Common myeloid progenitor, CD34-positive (primary cell): ENCODE measurements at regions not wholly inside any gene's neighbourhood (a gene's known extent, or its start where the extent isn't known, plus 50 kb on each side); places are given as distances from the start of the nearest gene placed in this dataset.

Experiments used
- CTCF ChIA-PET: fragments of 350-600 bp; sonication (Branson Sonifier 250); formaldehyde crosslinking; loops from one replicate; lab custom pipeline; 2021; ENCODE audit warnings: antibody characterized with exemption; lab: Charles Lee
- POLR2A ChIA-PET: fragments of 350-600 bp; sonication (Branson Sonifier 250); formaldehyde crosslinking; loops from one replicate; lab custom pipeline; 2021; ENCODE audit warnings: antibody characterized with exemption; lab: Charles Lee
- DNase-seq, 3 donors: peaks; one replicate each; pipeline versions ENCODE4 v3.0.0 to v3.0.0-alpha.2; 2013
- H3K27ac ChIP-seq, 2 experiments: 1 replicate in 1 of 2; 2 replicates in 1 of 2; pipeline ENCODE4 v1.7.0; 2013; ENCODE audit warnings: inconsistent platforms in 2 of 2, low read length in 2 of 2, mild to moderate bottlenecking in 2 of 2, low read depth in 1 of 2, moderate library complexity in 1 of 2; ENCODE audit not compliant: severe bottlenecking in 2 of 2, insufficient read depth in 1 of 2, poor library complexity in 1 of 2
- H3K27me3 ChIP-seq, 5 experiments: replicated peaks in 2 of 5; 1 replicate in 3 of 5; 2 replicates in 2 of 5; pipeline versions ENCODE4 v1.6.1 to v1.7.0; 2013; ENCODE audit warnings: low read length in 4 of 5, mild to moderate bottlenecking in 2 of 5, moderate library complexity in 2 of 5, inconsistent platforms in 1 of 5; ENCODE audit not compliant: insufficient read depth in 5 of 5, control insufficient read depth in 4 of 5
- H3K36me3 ChIP-seq, 4 experiments: 1 replicate in 2 of 4; 2 replicates in 2 of 4; pipeline versions ENCODE4 v1.6.1 to v1.7.0; 2013; ENCODE audit warnings: low read length in 3 of 4, control low read depth in 1 of 4, mild to moderate bottlenecking in 1 of 4; ENCODE audit not compliant: control insufficient read depth in 4 of 4, insufficient read depth in 4 of 4
- H3K4me1 ChIP-seq, 4 experiments: 1 replicate in 3 of 4; 2 replicates in 1 of 4; pipeline versions ENCODE4 v1.6.1 to v1.7.1; 2013; ENCODE audit warnings: low read length in 3 of 4, mild to moderate bottlenecking in 3 of 4, control low read depth in 1 of 4, inconsistent platforms in 1 of 4, moderate library complexity in 1 of 4; ENCODE audit not compliant: control insufficient read depth in 4 of 4, insufficient read depth in 4 of 4; ENCODE audit errors: control extremely low read depth in 1 of 4
- H3K4me3 ChIP-seq, 7 experiments: 1 replicate in 4 of 7; 2 replicates in 3 of 7; pipeline versions ENCODE4 v1.5.1 to v1.7.0; 2013; ENCODE audit warnings: mild to moderate bottlenecking in 7 of 7, low read length in 6 of 7, moderate library complexity in 6 of 7, inconsistent platforms in 2 of 7, low read depth in 2 of 7, control low read depth in 1 of 7; ENCODE audit not compliant: insufficient read depth in 4 of 7, control insufficient read depth in 1 of 7; ENCODE audit errors: extremely low read depth in 1 of 7
- H3K9me3 ChIP-seq, 5 experiments: 1 replicate in 4 of 5; 2 replicates in 1 of 5; pipeline versions ENCODE4 v1.6.1 to v1.7.1; 2013; ENCODE audit warnings: low read length in 4 of 5, mild to moderate bottlenecking in 2 of 5, inconsistent platforms in 1 of 5, low read depth in 1 of 5, moderate library complexity in 1 of 5; ENCODE audit not compliant: control insufficient read depth in 4 of 5, insufficient read depth in 2 of 5; ENCODE audit errors: control extremely low read depth in 1 of 5
- WGBS: methylation state at CpG from one replicate; pipeline ENCODE4 v1.1.5; 2013; ENCODE audit not compliant: insufficient coverage; 5-methylcytosine and 5-hydroxymethylcytosine counted together

GRCh38 chr1:222023025-222023424 lies 281.1 kb upstream of the DUSP10 start:
- POLR2A ChIA-PET, result interaction anchor here (0.6 kb wide), 1 partner anchor 15 kb away, joined by 3 read pairs; no protein-coding TSS in a partner anchor
- 97% methylated on average over 4 of the region's 5 CpGs for WGBS
- H3K9me3 ChIP-seq, result no peaks in the 10 kb centered on the region
- no peaks in the 10 kb centered on the region for H3K36me3 ChIP-seq
- no peak overlapping the region for H3K4me3 ChIP-seq
- no peaks in the 10 kb centered on the region for H3K4me1 ChIP-seq
- H3K27me3 ChIP-seq, result no peaks in the 10 kb centered on the region
- no peak for DNase-seq
- CTCF ChIA-PET, result no interaction called here
- no peak overlapping the region for H3K27ac ChIP-seq

- ChIA-PET CTCF (no interaction called here), POLR2A (no interaction called here)
- Histone ChIP-seq H3K27me3 (no peaks in the 10 kb centered on the region), H3K36me3 (no peaks in the 10 kb centered on the region), H3K4me1 (no peaks in the 10 kb centered on the region), H3K4me3 (no peak overlapping the region), H3K9me3 (no peaks in the 10 kb centered on the region), H3K27ac (no peak overlapping the region)
- WGBS, result 100% methylated on average over 1 of the region's 5 CpGs
- no peak for DNase-seq
Measured at GRCh38 chr1:222021129-222021528, 279.2 kb upstream of the DUSP10 start.

- no peaks in the 10 kb centered on the region for H3K4me1 ChIP-seq
- DNase-seq, result no peak
- H3K27me3 ChIP-seq, result no peaks in the 10 kb centered on the region
- ChIA-PET POLR2A (no interaction called here), CTCF (no interaction called here)
- H3K27ac ChIP-seq, result no peak overlapping the region
- H3K4me3 ChIP-seq, result no peak overlapping the region
- H3K9me3 ChIP-seq, result no peaks in the 10 kb centered on the region
- H3K36me3 ChIP-seq, result no peaks in the 10 kb centered on the region
Measured at GRCh38 chr1:222020553-222020952, 278.7 kb upstream of the DUSP10 start.

- Histone ChIP-seq H3K4me1 (no peaks in the 10 kb centered on the region), H3K4me3 (no peak overlapping the region), H3K27ac (no peak overlapping the region), H3K27me3 (no peaks in the 10 kb centered on the region), H3K36me3 (no peaks in the 10 kb centered on the region), H3K9me3 (no peaks in the 10 kb centered on the region)
- DNase-seq, result no peak
- POLR2A ChIA-PET, result no interaction called here
- CTCF ChIA-PET, result interaction anchor here (0.6 kb wide), 1 partner anchor 94 kb away, joined by 3 read pairs; no protein-coding TSS in a partner anchor
- 100% methylated on average over 3 of the region's 3 CpGs for WGBS
Measured at GRCh38 chr1:222019029-222019428, 277.1 kb upstream of the DUSP10 start.

GRCh38 chr1:222018041-222018440 lies 276.2 kb upstream of the DUSP10 start:
- WGBS, result 83% methylated on average over 2 of the region's 3 CpGs
- Histone ChIP-seq H3K27me3 (no peaks in the 10 kb centered on the region), H3K4me3 (no peak overlapping the region), H3K4me1 (no peaks in the 10 kb centered on the region), H3K27ac (no peak overlapping the region), H3K9me3 (no peaks in the 10 kb centered on the region), H3K36me3 (no peaks in the 10 kb centered on the region)
- DNase-seq, result no peak
- CTCF ChIA-PET, result interaction anchor here (1.5 kb wide), 1 partner anchor 9 kb away, joined by 3 read pairs; no protein-coding TSS in a partner anchor
- POLR2A ChIA-PET, result no interaction called here

- Histone ChIP-seq H3K9me3 (no peaks in the 10 kb centered on the region), H3K4me1 (no peaks in the 10 kb centered on the region), H3K27me3 (no peaks in the 10 kb centered on the region), H3K36me3 (no peaks in the 10 kb centered on the region), H3K4me3 (no peak overlapping the region), H3K27ac (no peak overlapping the region)
- CTCF ChIA-PET, result interaction anchor here (1.8 kb wide), 1 partner anchor 242 kb away, joined by 5 read pairs; no protein-coding TSS in a partner anchor
- POLR2A ChIA-PET, result no interaction called here
- DNase-seq, result no peak
- 94% methylated on average over 2 of the region's 3 CpGs for WGBS
Measured at GRCh38 chr1:222015686-222016085, 273.8 kb upstream of the DUSP10 start.

GRCh38 chr1:222014001-222014400 lies 272.1 kb upstream of the DUSP10 start:
- WGBS, result 93% methylated on average over 4 of the region's 4 CpGs
- no peak for DNase-seq
- Histone ChIP-seq H3K9me3 (no peaks in the 10 kb centered on the region), H3K4me1 (no peaks in the 10 kb centered on the region), H3K4me3 (no peak overlapping the region), H3K27ac (no peak overlapping the region), H3K36me3 (no peaks in the 10 kb centered on the region), H3K27me3 (no peaks in the 10 kb centered on the region)
- CTCF ChIA-PET, result interaction anchor here (1.3 kb wide), 1 partner anchor 17 kb away, joined by 3 read pairs; no protein-coding TSS in a partner anchor
- POLR2A ChIA-PET, result no interaction called here
